ENCODE measurements at regions not wholly inside any gene's neighbourhood (a gene's known extent, or its start where the extent isn't known, plus 50 kb on each side); places are given as distances from the start of the nearest gene placed in this dataset.

GRCh38 chr7:67698354-67698753, 701.7 kb downstream of the TYW1 start:
- no peak for DNase-seq

GRCh38 chr7:67705850-67706249, 709.2 kb downstream of the TYW1 start:
- DNase-seq: no peak

- DNase-seq: no peak
Measured at GRCh38 chr7:67711706-67712105, 715.1 kb downstream of the TYW1 start.

- DNase-seq: no peak
Measured at GRCh38 chr7:67713451-67714056, 716.9 kb downstream of the TYW1 start.

GRCh38 chr7:67716729-67717128, 720.1 kb downstream of the TYW1 start:
- no peak for DNase-seq

- no peak for DNase-seq
Measured at GRCh38 chr7:67723591-67723990, 727.0 kb downstream of the TYW1 start.

- no peak for DNase-seq
Measured at GRCh38 chr7:67724435-67724834, 727.8 kb downstream of the TYW1 start.

GRCh38 chr7:67724955-67725354, 728.3 kb downstream of the TYW1 start:
- no peak for DNase-seq

- DNase-seq: no peak
Measured at GRCh38 chr7:67725423-67725822, 728.8 kb downstream of the TYW1 start.

- no peak for DNase-seq
Measured at GRCh38 chr7:67729771-67730170, 733.1 kb downstream of the TYW1 start.

GRCh38 chr7:67731704-67732103, 735.1 kb downstream of the TYW1 start:
- DNase-seq: no peak

GRCh38 chr7:67732898-67733297, 736.3 kb downstream of the TYW1 start:
- no peak for DNase-seq

GRCh38 chr7:67738145-67738544, 741.5 kb downstream of the TYW1 start:
- no peak for DNase-seq

- no peak for DNase-seq
Measured at GRCh38 chr7:67738958-67739357, 742.3 kb downstream of the TYW1 start.

GRCh38 chr7:67743501-67743900, 746.9 kb downstream of the TYW1 start:
- no peak for DNase-seq

- DNase-seq: no peak
Measured at GRCh38 chr7:67752227-67752626, 755.6 kb downstream of the TYW1 start.

GRCh38 chr7:67753891-67754290, 757.3 kb downstream of the TYW1 start:
- no peak for DNase-seq

- no peak for DNase-seq
Measured at GRCh38 chr7:67754651-67755050, 758.0 kb downstream of the TYW1 start.

- DNase-seq: no peak
Measured at GRCh38 chr7:67758551-67758950, 761.9 kb downstream of the TYW1 start.

GRCh38 chr7:67760971-67761370, 764.3 kb downstream of the TYW1 start:
- DNase-seq: no peak

- DNase-seq: no peak
Measured at GRCh38 chr7:67762516-67762915, 765.9 kb downstream of the TYW1 start.

GRCh38 chr7:67764289-67764688, 767.7 kb downstream of the TYW1 start:
- DNase-seq: no peak

- DNase-seq: no peak
Measured at GRCh38 chr7:67765481-67766175, 769.0 kb downstream of the TYW1 start.

- DNase-seq: no peak
Measured at GRCh38 chr7:67766906-67767410, 770.3 kb downstream of the TYW1 start.
